ENCODE measurements at regions not wholly inside any gene's neighbourhood (a gene's known extent, or its start where the extent isn't known, plus 50 kb on each side); places are given as distances from the start of the nearest gene placed in this dataset.

- TF ChIP-seq MAX (IDR thresholded peaks at IDR 0.05) (no peak), CTCF (IDR thresholded peaks at IDR 0.05) (no peak), REST (IDR thresholded peaks at IDR 0.05) (no peak), ELK1 (IDR thresholded peaks at IDR 0.05; ENCODE audit: low read depth, low read length) (no peak), MAFK (IDR thresholded peaks at IDR 0.05; ENCODE audit: partially characterized antibody) (no peak), HOXA7 (CRISPR knock-in tag; IDR thresholded peaks at IDR 0.05) (no peak), CHD4 (IDR thresholded peaks at IDR 0.05; ENCODE audit: borderline replicate concordance) (no peak), RFX5 (IDR thresholded peaks at IDR 0.05) (no peak), SMC3 (IDR thresholded peaks at IDR 0.05) (no peak), MAZ (IDR thresholded peaks at IDR 0.05; ENCODE audit: borderline replicate concordance, low read depth, low read length) (no peak), JUN (IDR thresholded peaks at IDR 0.05) (no peak), EP300 (IDR thresholded peaks at IDR 0.05) (no peak), ESRRA (IDR thresholded peaks at IDR 0.05; ENCODE audit: borderline replicate concordance, low read length) (no peak), POLR2A (IDR thresholded peaks at IDR 0.05; ENCODE audit: low read length) (no peak)
These were observed 77.3 kb downstream of the SMIM20 start for GRCh38 chr4:25991340-25991739.
